SH-SY5Y (cell line): ENCODE measurements at regions not wholly inside any gene's neighbourhood (a gene's known extent, or its start where the extent isn't known, plus 50 kb on each side); places are given as distances from the start of the nearest gene placed in this dataset.

Source experiments
- GATA2 ChIP-seq: IDR thresholded peaks from 2 replicates; pipeline ENCODE4 v1.6.1; 2011; ENCODE audit warnings: mild to moderate bottlenecking, low read depth, low read length
- GATA3 ChIP-seq: IDR thresholded peaks from 2 replicates; pipeline ENCODE4 v1.6.1; 2011; ENCODE audit warnings: low read depth, mild to moderate bottlenecking, low read length, moderate library complexity

- TF ChIP-seq GATA2 (no peak), GATA3 (no peak)
Observed at GRCh38 chr13:108060111-108060510, 155.2 kb downstream of the LIG4 start.
